ENCODE measurements at regions not wholly inside any gene's neighbourhood (a gene's known extent, or its start where the extent isn't known, plus 50 kb on each side); places are given as distances from the start of the nearest gene placed in this dataset.

GRCh38 chr1:116257836-116258235 is 115.2 kb upstream of the ATP1A1 start:
- no peak overlapping the region for H3K4me2 ChIP-seq
- H3F3A ChIP-seq (replicated peaks; ENCODE audit: low read depth): no peaks in the 10 kb centered on the region
- no peaks in the 10 kb centered on the region for H3K27me3 ChIP-seq (ENCODE audit: insufficient read depth)
- ATAC-seq (no peak), DNase-seq (ENCODE audit: low spot score) (no peak)
- no peak overlapping the region for H3K27ac Mint-ChIP-seq
- H2AFZ ChIP-seq: no peak overlapping the region
- no peak overlapping the region for H3K4me3 Mint-ChIP-seq
- TF ChIP-seq EZH2phosphoT487 (IDR thresholded peaks at IDR 0.05; ENCODE audit: unreplicated experiment): no peak
- no peak for TF ChIP-seq CREB1 (CRISPR knock-in tag; IDR thresholded peaks at IDR 0.05; ENCODE audit: low read depth)
- TF ChIP-seq EZH2 (IDR thresholded peaks at IDR 0.05; ENCODE audit: low read depth, unreplicated experiment): no peak
- TF ChIP-seq ZNF331 (CRISPR knock-in tag; IDR thresholded peaks at IDR 0.05; ENCODE audit: low read depth): no peak
- TF ChIP-seq NANOG (IDR thresholded peaks at IDR 0.05; ENCODE audit: borderline replicate concordance): no peak
- no peak for TF ChIP-seq ETS1 (IDR thresholded peaks at IDR 0.05)
- no peak for TF ChIP-seq ZNF462 (CRISPR knock-in tag; IDR thresholded peaks at IDR 0.05)
- no peak for TF ChIP-seq POLR2AphosphoS5 (IDR thresholded peaks at IDR 0.05; ENCODE audit: low read depth)
- no peak for TF ChIP-seq CTCF (conservative IDR thresholded peaks at IDR 0.05; ENCODE audit: low read depth in 2 of 2)
- no peak for TF ChIP-seq STAT1 (IDR thresholded peaks at IDR 0.05; ENCODE audit: unreplicated experiment)
- TF ChIP-seq JUNB (IDR thresholded peaks at IDR 0.05; ENCODE audit: unreplicated experiment): no peak
- TF ChIP-seq ZNF114 (CRISPR knock-in tag; IDR thresholded peaks at IDR 0.05): no peak
- TF ChIP-seq REST (IDR thresholded peaks at IDR 0.05; ENCODE audit: unreplicated experiment): no peak
- no peaks in the 10 kb centered on the region; the same call in 2 of the 3 replicates for H3K9me3 Mint-ChIP-seq
- H3K9me2 ChIP-seq (ENCODE audit: insufficient read depth): no peaks in the 10 kb centered on the region
- H3K27ac ChIP-seq (ENCODE audit: low read depth): no peak overlapping the region
- peaks cover 15% of the 10 kb centered on the region for H3K4me1 Mint-ChIP-seq
- H3K36me3 Mint-ChIP-seq (ENCODE audit: low read depth): no peaks in the 10 kb centered on the region
- H4K20me1 ChIP-seq (replicated peaks; ENCODE audit: insufficient read depth): no peaks in the 10 kb centered on the region
- no peaks in the 10 kb centered on the region for H3K79me2 ChIP-seq (replicated peaks; ENCODE audit: insufficient read depth)
- no peaks in the 10 kb centered on the region for H3K36me3 ChIP-seq (ENCODE audit: insufficient read depth)
- H3K4me1 ChIP-seq (ENCODE audit: insufficient read depth): no peaks in the 10 kb centered on the region
- H3K27me3 Mint-ChIP-seq (ENCODE audit: insufficient read depth, low read depth, poor library complexity): no peaks in the 10 kb centered on the region
- H3K4me3 ChIP-seq: no peak overlapping the region
